GM23338 (cell line): ENCODE measurements at regions not wholly inside any gene's neighbourhood (a gene's known extent, or its start where the extent isn't known, plus 50 kb on each side); places are given as distances from the start of the nearest gene placed in this dataset.

Source experiments
- ATAC-seq: fragments of 200-7000 bp; cut with Tn5 transposase; 3 replicates; pipeline ENCODE4 v1.9.1; 2020
- DNase-seq: peaks from one replicate; pipeline ENCODE4 v3.0.0-alpha.2; 2015; ENCODE audit warnings: low spot score
- H2AFZ ChIP-seq: fragments of 200-600 bp; sonication (generic); 2 replicates; pipeline ENCODE4 v1.8.0; 2016; ENCODE audit warnings: antibody characterized with exemption, mild to moderate bottlenecking, moderate library complexity
- H3F3A ChIP-seq: fragments of 200-600 bp; sonication (generic); replicated peaks from 2 replicates; pipeline ENCODE4 v1.8.0; 2017; ENCODE audit warnings: antibody characterized with exemption, mixed run types, low read depth
- H3K27ac ChIP-seq: fragments of 200-600 bp; sonication (generic); 2 replicates; pipeline ENCODE4 v1.6.1; 2016; ENCODE audit warnings: low read depth
- H3K27me3 ChIP-seq: fragments of 200-600 bp; sonication (generic); 2 replicates; pipeline ENCODE4 v1.8.0; 2016; ENCODE audit warnings: mild to moderate bottlenecking, mixed run types, moderate library complexity; ENCODE audit not compliant: insufficient read depth
- H3K36me3 ChIP-seq: fragments of 200-600 bp; sonication (generic); 2 replicates; pipeline ENCODE4 v1.8.0; 2016; ENCODE audit warnings: mild to moderate bottlenecking; ENCODE audit not compliant: insufficient read depth
- H3K4me1 ChIP-seq: fragments of 200-600 bp; sonication (generic); 2 replicates; pipeline ENCODE4 v1.8.0; 2016; ENCODE audit warnings: mild to moderate bottlenecking, moderate library complexity; ENCODE audit not compliant: insufficient read depth
- H3K4me2 ChIP-seq: fragments of 200-600 bp; sonication (generic); 2 replicates; pipeline ENCODE4 v1.7.1; 2017; ENCODE audit warnings: mixed run types
- H3K4me3 ChIP-seq: fragments of 200-600 bp; sonication (generic); 2 replicates; pipeline ENCODE4 v1.6.1; 2016; ENCODE audit warnings: mixed run types
- H3K79me2 ChIP-seq: fragments of 200-600 bp; sonication (generic); replicated peaks from 2 replicates; pipeline ENCODE4 v1.8.0; 2017; ENCODE audit warnings: mild to moderate bottlenecking; ENCODE audit not compliant: insufficient read depth
- H3K9me2 ChIP-seq: fragments of 200-600 bp; sonication (generic); 2 replicates; pipeline ENCODE4 v1.8.0; 2017; ENCODE audit not compliant: insufficient read depth
- H4K20me1 ChIP-seq: fragments of 200-600 bp; sonication (generic); replicated peaks from 2 replicates; pipeline ENCODE4 v1.8.0; 2017; ENCODE audit warnings: mild to moderate bottlenecking; ENCODE audit not compliant: insufficient read depth
- H3K27ac Mint-ChIP-seq: 2 replicates; pipeline ENCODE4 v1.8.0; 2020; ENCODE audit warnings: inconsistent platforms, mild to moderate bottlenecking, moderate library complexity, mixed read lengths
- H3K27me3 Mint-ChIP-seq: 3 replicates; pipeline ENCODE4 v1.8.0; 2022; ENCODE audit warnings: low read depth, mild to moderate bottlenecking, moderate library complexity, mixed read lengths, inconsistent platforms; ENCODE audit not compliant: insufficient read depth, poor library complexity
- H3K36me3 Mint-ChIP-seq: 3 replicates; pipeline ENCODE4 v1.8.0; 2021; ENCODE audit warnings: low read depth, mild to moderate bottlenecking, inconsistent platforms, moderate library complexity, mixed read lengths
- H3K4me1 Mint-ChIP-seq: 3 replicates; pipeline ENCODE4 v1.8.0; 2020; ENCODE audit warnings: mild to moderate bottlenecking, inconsistent platforms, mixed read lengths
- H3K4me3 Mint-ChIP-seq: 3 replicates; pipeline ENCODE4 v1.8.0; 2021; ENCODE audit warnings: moderate library complexity, mild to moderate bottlenecking, inconsistent platforms, mixed read lengths
- H3K9me3 Mint-ChIP-seq: 3 replicates; pipeline ENCODE4 v1.8.0; 2020; ENCODE audit warnings: moderate library complexity, mild to moderate bottlenecking, inconsistent platforms, mixed read lengths
- CREB1 ChIP-seq: fragments of 250-450 bp; sonication (Bioruptor Pico); IDR thresholded peaks from 2 replicates; pipeline ENCODE4 v1.5.0; 2020; ENCODE audit warnings: low read depth, mild to moderate bottlenecking, moderate library complexity
- EZH2 ChIP-seq: fragments of 200-600 bp; sonication (generic); IDR thresholded peaks from one replicate; pipeline ENCODE4 v1.8.0; 2017; ENCODE audit warnings: antibody characterized with exemption, mild to moderate bottlenecking, low read depth; ENCODE audit not compliant: unreplicated experiment
- EZH2phosphoT487 ChIP-seq: fragments of 200-600 bp; sonication (generic); IDR thresholded peaks from one replicate; pipeline ENCODE4 v1.8.1; 2018; ENCODE audit warnings: antibody characterized with exemption; ENCODE audit not compliant: unreplicated experiment
- JUNB ChIP-seq: IDR thresholded peaks from one replicate; pipeline ENCODE4 v1.6.1; 2016; ENCODE audit warnings: antibody characterized with exemption; ENCODE audit not compliant: unreplicated experiment
- NANOG ChIP-seq: IDR thresholded peaks from 2 replicates; pipeline ENCODE4 v1.6.1; 2016; ENCODE audit warnings: antibody characterized with exemption, borderline replicate concordance
- POLR2AphosphoS5 ChIP-seq: IDR thresholded peaks from 2 replicates; pipeline ENCODE4 v1.6.1; 2016; ENCODE audit warnings: antibody characterized with exemption, low read depth
- REST ChIP-seq: IDR thresholded peaks from one replicate; pipeline ENCODE4 v1.6.1; 2018; ENCODE audit warnings: antibody characterized with exemption; ENCODE audit not compliant: unreplicated experiment
- STAT1 ChIP-seq: IDR thresholded peaks from one replicate; pipeline ENCODE4 v1.6.1; 2016; ENCODE audit warnings: antibody characterized with exemption; ENCODE audit not compliant: unreplicated experiment
- ZNF114 ChIP-seq: fragments of 250-450 bp; sonication (Bioruptor Pico); IDR thresholded peaks from 2 replicates; pipeline ENCODE4 v1.5.0; 2020; ENCODE audit warnings: mild to moderate bottlenecking, moderate library complexity
- ZNF331 ChIP-seq: fragments of 250-450 bp; sonication (Bioruptor Pico); IDR thresholded peaks from 2 replicates; pipeline ENCODE4 v1.5.0; 2020; ENCODE audit warnings: low read depth, mild to moderate bottlenecking, moderate library complexity
- ZNF462 ChIP-seq: fragments of 250-450 bp; sonication (Bioruptor Pico); IDR thresholded peaks from 2 replicates; pipeline ENCODE4 v1.5.0; 2020; ENCODE audit warnings: mild to moderate bottlenecking, moderate library complexity
- TF ChIP-seq, protein P1 (sequence below), 2 experiments: fragments of 200-600 bp in 1 of 2; sonication (generic) in 1 of 2; conservative IDR thresholded peaks; 2 replicates each; pipeline versions ENCODE4 v1.5.1 to v1.6.1; 2016 to 2017; ENCODE audit warnings: antibody characterized with exemption in 2 of 2, low read depth in 2 of 2, mild to moderate bottlenecking in 2 of 2, moderate library complexity in 1 of 2
- TF ChIP-seq, protein P2 (sequence below): IDR thresholded peaks from 2 replicates; pipeline ENCODE4 v1.6.1; 2016; ENCODE audit warnings: antibody characterized with exemption

- no peaks in the 10 kb centered on the region for H3F3A ChIP-seq
- H3K27me3 ChIP-seq, result no peaks in the 10 kb centered on the region
- H3K9me3 Mint-ChIP-seq, result no peaks in the 10 kb centered on the region; the same call in 2 of the 3 replicates
- H3K4me1 ChIP-seq, result no peaks in the 10 kb centered on the region
- TF ChIP-seq, protein P1, sequence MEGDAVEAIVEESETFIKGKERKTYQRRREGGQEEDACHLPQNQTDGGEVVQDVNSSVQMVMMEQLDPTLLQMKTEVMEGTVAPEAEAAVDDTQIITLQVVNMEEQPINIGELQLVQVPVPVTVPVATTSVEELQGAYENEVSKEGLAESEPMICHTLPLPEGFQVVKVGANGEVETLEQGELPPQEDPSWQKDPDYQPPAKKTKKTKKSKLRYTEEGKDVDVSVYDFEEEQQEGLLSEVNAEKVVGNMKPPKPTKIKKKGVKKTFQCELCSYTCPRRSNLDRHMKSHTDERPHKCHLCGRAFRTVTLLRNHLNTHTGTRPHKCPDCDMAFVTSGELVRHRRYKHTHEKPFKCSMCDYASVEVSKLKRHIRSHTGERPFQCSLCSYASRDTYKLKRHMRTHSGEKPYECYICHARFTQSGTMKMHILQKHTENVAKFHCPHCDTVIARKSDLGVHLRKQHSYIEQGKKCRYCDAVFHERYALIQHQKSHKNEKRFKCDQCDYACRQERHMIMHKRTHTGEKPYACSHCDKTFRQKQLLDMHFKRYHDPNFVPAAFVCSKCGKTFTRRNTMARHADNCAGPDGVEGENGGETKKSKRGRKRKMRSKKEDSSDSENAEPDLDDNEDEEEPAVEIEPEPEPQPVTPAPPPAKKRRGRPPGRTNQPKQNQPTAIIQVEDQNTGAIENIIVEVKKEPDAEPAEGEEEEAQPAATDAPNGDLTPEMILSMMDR (conservative IDR thresholded peaks at IDR 0.05; ENCODE audit: low read depth in 2 of 2), result no peak
- TF ChIP-seq NANOG, result no peak
- TF ChIP-seq EZH2phosphoT487, result no peak
- TF ChIP-seq ZNF462 (CRISPR knock-in tag), result no peak
- TF ChIP-seq CREB1 (CRISPR knock-in tag), result no peak
- TF ChIP-seq POLR2AphosphoS5, result no peak
- no peak for TF ChIP-seq REST
- no peak for TF ChIP-seq ZNF331 (CRISPR knock-in tag)
- TF ChIP-seq, protein P2, sequence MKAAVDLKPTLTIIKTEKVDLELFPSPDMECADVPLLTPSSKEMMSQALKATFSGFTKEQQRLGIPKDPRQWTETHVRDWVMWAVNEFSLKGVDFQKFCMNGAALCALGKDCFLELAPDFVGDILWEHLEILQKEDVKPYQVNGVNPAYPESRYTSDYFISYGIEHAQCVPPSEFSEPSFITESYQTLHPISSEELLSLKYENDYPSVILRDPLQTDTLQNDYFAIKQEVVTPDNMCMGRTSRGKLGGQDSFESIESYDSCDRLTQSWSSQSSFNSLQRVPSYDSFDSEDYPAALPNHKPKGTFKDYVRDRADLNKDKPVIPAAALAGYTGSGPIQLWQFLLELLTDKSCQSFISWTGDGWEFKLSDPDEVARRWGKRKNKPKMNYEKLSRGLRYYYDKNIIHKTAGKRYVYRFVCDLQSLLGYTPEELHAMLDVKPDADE, result no peak
- no peak for TF ChIP-seq ZNF114
- TF ChIP-seq EZH2, result no peak
- TF ChIP-seq STAT1, result no peak
- no peak for TF ChIP-seq JUNB
- no peak overlapping the region for H2AFZ ChIP-seq
- H3K4me3 Mint-ChIP-seq, result no peak overlapping the region
- H4K20me1 ChIP-seq, result no peaks in the 10 kb centered on the region
- DNase-seq (no peak), ATAC-seq (no peak)
- H3K9me2 ChIP-seq, result no peaks in the 10 kb centered on the region
- no peaks in the 10 kb centered on the region for H3K36me3 Mint-ChIP-seq
- no peaks in the 10 kb centered on the region for H3K27me3 Mint-ChIP-seq
- no peaks in the 10 kb centered on the region for H3K79me2 ChIP-seq
- no peak overlapping the region for H3K4me3 ChIP-seq
- H3K27ac ChIP-seq, result no peak overlapping the region
- no peaks in the 10 kb centered on the region for H3K4me1 Mint-ChIP-seq
- no peak overlapping the region for H3K27ac Mint-ChIP-seq
- no peak overlapping the region for H3K4me2 ChIP-seq
- H3K36me3 ChIP-seq, result no peaks in the 10 kb centered on the region
Observed at GRCh38 chrX:42075032-42075431, 151.7 kb upstream of the CASK start.
